Tibial nerve (tissue), 4 donors: ENCODE measurements at regions not wholly inside any gene's neighbourhood (a gene's known extent, or its start where the extent isn't known, plus 50 kb on each side); places are given as distances from the start of the nearest gene placed in this dataset.

ENCODE experiments used
- CTCF ChIP-seq, 5 experiments: fragments of 200-600 bp in 3 of 5; fragments of 450-650 bp in 2 of 5; sonication (generic) in 3 of 5; IDR thresholded peaks; one replicate each; pipeline ENCODE4 v1.5.1; 2016 to 2019; ENCODE audit warnings: antibody characterized with exemption in 5 of 5, mild to moderate bottlenecking in 3 of 5, moderate library complexity in 2 of 5
- EP300 ChIP-seq, 2 donors: sonication (generic); formaldehyde crosslinking; IDR thresholded peaks; one replicate each; pipeline ENCODE4 v1.6.1; 2017; ENCODE audit warnings: antibody characterized with exemption in 2 of 2, mild to moderate bottlenecking in 1 of 2
- POLR2A ChIP-seq, 2 donors: fragments of 450-650 bp; IDR thresholded peaks; one replicate each; pipeline ENCODE4 v1.6.1; 2017; ENCODE audit warnings: antibody characterized with exemption in 2 of 2, mild to moderate bottlenecking in 2 of 2, moderate library complexity in 2 of 2

- TF ChIP-seq CTCF (IDR thresholded peaks at IDR 0.05) (no peak), POLR2A (IDR thresholded peaks at IDR 0.05) (no peak), EP300 (IDR thresholded peaks at IDR 0.05) (no peak)
These were observed 142.3 kb downstream of the UNC5CL start for GRCh38 chr6:40896696-40897095.
